ENCODE measurements at regions not wholly inside any gene's neighbourhood (a gene's known extent, or its start where the extent isn't known, plus 50 kb on each side); places are given as distances from the start of the nearest gene placed in this dataset.

GRCh38 chr1:5111581-5111980 is 457.2 kb downstream of the AJAP1 start:
- no TSS peak for BruUV-seq (replicated peaks)
- intact Hi-C loops (cut with micrococcal nuclease): no loop called here
- ATAC-seq: no peak
- Histone ChIP-seq H3K27ac (ENCODE audit: low read length) (no peak overlapping the region), H3K4me2 (ENCODE audit: low read length) (no peak overlapping the region), H3K9ac (ENCODE audit: low read length) (no peak overlapping the region), H3K4me3 (ENCODE audit: low read length) (no peak overlapping the region), H3K36me3 (ENCODE audit: low read depth, low read length) (no peaks in the 10 kb centered on the region), H3F3A (ENCODE audit: low read length, unreplicated experiment) (no peaks in the 10 kb centered on the region), H4K20me1 (ENCODE audit: low read length) (no peaks in the 10 kb centered on the region), H3K4me1 (ENCODE audit: insufficient read depth, low read length) (no peaks in the 10 kb centered on the region), H3K9me3 (ENCODE audit: low read length) (peaks cover 14% of the 10 kb centered on the region; the same call in 1 of the 2 replicates), H3K79me2 (ENCODE audit: low read length) (no peaks in the 10 kb centered on the region), H3K9me2 (replicated peaks; ENCODE audit: low read length) (no peaks in the 10 kb centered on the region), H2AFZ (ENCODE audit: low read length) (no peak overlapping the region), H3K27me3 (ENCODE audit: low read length) (no peaks in the 10 kb centered on the region)
- no peak for DNase-seq
- POLR2A ChIA-PET (ENCODE audit: unreplicated experiment): no interaction called here
- CTCF ChIA-PET: no interaction called here
- TF ChIP-seq EZH2phosphoT487 (IDR thresholded peaks at IDR 0.05; ENCODE audit: borderline replicate concordance, low read length): no peak
- no peak for TF ChIP-seq EZH2 (IDR thresholded peaks at IDR 0.05; ENCODE audit: low read length, unreplicated experiment)
- TF ChIP-seq CTCF (conservative IDR thresholded peaks at IDR 0.05; ENCODE audit: low read depth, low read length): no peak

GRCh38 chr1:5110508-5110907 is 456.1 kb downstream of the AJAP1 start:
- Histone ChIP-seq H3K27ac (ENCODE audit: low read length) (no peak overlapping the region), H2AFZ (ENCODE audit: low read length) (no peak overlapping the region), H3K36me3 (ENCODE audit: low read depth, low read length) (no peaks in the 10 kb centered on the region), H3K9me3 (ENCODE audit: low read length) (peaks cover 14% of the 10 kb centered on the region; the same call in 1 of the 2 replicates), H3F3A (ENCODE audit: low read length, unreplicated experiment) (no peaks in the 10 kb centered on the region), H3K9ac (ENCODE audit: low read length) (no peak overlapping the region), H3K9me2 (replicated peaks; ENCODE audit: low read length) (no peaks in the 10 kb centered on the region), H3K4me3 (ENCODE audit: low read length) (no peak overlapping the region), H3K4me1 (ENCODE audit: insufficient read depth, low read length) (no peaks in the 10 kb centered on the region), H3K27me3 (ENCODE audit: low read length) (no peaks in the 10 kb centered on the region), H4K20me1 (ENCODE audit: low read length) (no peaks in the 10 kb centered on the region), H3K79me2 (ENCODE audit: low read length) (no peaks in the 10 kb centered on the region), H3K4me2 (ENCODE audit: low read length) (no peak overlapping the region)
- no peak for TF ChIP-seq CTCF (conservative IDR thresholded peaks at IDR 0.05; ENCODE audit: low read depth, low read length)
- TF ChIP-seq EZH2 (IDR thresholded peaks at IDR 0.05; ENCODE audit: low read length, unreplicated experiment): no peak
- no peak for TF ChIP-seq EZH2phosphoT487 (IDR thresholded peaks at IDR 0.05; ENCODE audit: borderline replicate concordance, low read length)
- BruUV-seq (replicated peaks): no TSS peak
- ATAC-seq (no peak), DNase-seq (no peak)
- intact Hi-C loops (cut with micrococcal nuclease): no loop called here
- POLR2A ChIA-PET (ENCODE audit: unreplicated experiment): no interaction called here
- CTCF ChIA-PET: no interaction called here

- peaks cover 17% of the 10 kb centered on the region; the same call in 1 of the 2 replicates for H3K9me3 ChIP-seq (ENCODE audit: low read length)
- intact Hi-C loops (cut with micrococcal nuclease): no loop called here
- no peak overlapping the region for H2AFZ ChIP-seq (ENCODE audit: low read length)
- BruUV-seq (replicated peaks): no TSS peak
- H3K4me3 ChIP-seq (ENCODE audit: low read length): no peak overlapping the region
- no peaks in the 10 kb centered on the region for H3K4me1 ChIP-seq (ENCODE audit: insufficient read depth, low read length)
- DNase-seq (no peak), ATAC-seq (no peak)
- H3K9me2 ChIP-seq (replicated peaks; ENCODE audit: low read length): no peaks in the 10 kb centered on the region
- no peaks in the 10 kb centered on the region for H3F3A ChIP-seq (ENCODE audit: low read length, unreplicated experiment)
- no peak overlapping the region for H3K27ac ChIP-seq (ENCODE audit: low read length)
- H3K4me2 ChIP-seq (ENCODE audit: low read length): no peak overlapping the region
- POLR2A ChIA-PET (ENCODE audit: unreplicated experiment): no interaction called here
- no peak overlapping the region for H3K9ac ChIP-seq (ENCODE audit: low read length)
- no peaks in the 10 kb centered on the region for H3K36me3 ChIP-seq (ENCODE audit: low read depth, low read length)
- TF ChIP-seq EZH2phosphoT487 (IDR thresholded peaks at IDR 0.05; ENCODE audit: borderline replicate concordance, low read length) (no peak), EZH2 (IDR thresholded peaks at IDR 0.05; ENCODE audit: low read length, unreplicated experiment) (no peak), CTCF (conservative IDR thresholded peaks at IDR 0.05; ENCODE audit: low read depth, low read length) (no peak)
- H3K27me3 ChIP-seq (ENCODE audit: low read length): no peaks in the 10 kb centered on the region
- CTCF ChIA-PET: no interaction called here
- H4K20me1 ChIP-seq (ENCODE audit: low read length): no peaks in the 10 kb centered on the region
- H3K79me2 ChIP-seq (ENCODE audit: low read length): no peaks in the 10 kb centered on the region
Measured at GRCh38 chr1:5109633-5110032, 455.2 kb downstream of the AJAP1 start.
